IMR-90 (cell line): ENCODE measurements at regions not wholly inside any gene's neighbourhood (a gene's known extent, or its start where the extent isn't known, plus 50 kb on each side); places are given as distances from the start of the nearest gene placed in this dataset.
"Not testable (repeated sequence)": the region's sequence is repeated elsewhere in the genome, so short reads cannot be mapped to it uniquely, and the experiment has no call there.

Source experiments
- ATAC-seq: fragments of 200-7000 bp; cut with Tn5 transposase; 2 replicates; pipeline ENCODE4 v1.9.1; 2020; ENCODE audit warnings: low read depth, mild to moderate bottlenecking, moderate library complexity
- BruUV-seq: library from RNA; stranded (reverse); fragments of 400-500 nt; replicated peaks from 2 replicates; lab custom pipeline; 2021; lab: Mats Ljungman, UMichigan
- CTCF ChIA-PET: fragments of 300-600 bp; formaldehyde crosslinking; extraction: SDS; loops from one replicate; lab custom pipeline; 2021; ENCODE audit warnings: antibody characterized with exemption; lab: Yijun Ruan, JAX
- POLR2A ChIA-PET: fragments of 300-600 bp; sonication (Branson Sonifier 250); formaldehyde crosslinking; loops from one replicate; lab custom pipeline; 2022; ENCODE audit warnings: antibody characterized with exemption; ENCODE audit not compliant: unreplicated experiment; lab: Charles Lee
- DNase-seq: peaks from one replicate; pipeline ENCODE4 v3.0.0; 2013
- H2AFZ ChIP-seq: replicated peaks from 2 replicates; pipeline ENCODE3; 2013; ENCODE audit warnings: low read length, mild to moderate bottlenecking; ENCODE audit not compliant: poor library complexity
- H2AK5ac ChIP-seq: 2 replicates; pipeline ENCODE4 v1.6.1; 2013; ENCODE audit warnings: low read depth, low read length, inconsistent platforms
- H2AK9ac ChIP-seq: replicated peaks from 2 replicates; pipeline ENCODE3; 2013; ENCODE audit warnings: mild to moderate bottlenecking, low read depth, low read length, moderate library complexity; ENCODE audit not compliant: poor library complexity
- H2BK120ac ChIP-seq: 2 replicates; pipeline ENCODE4 v1.6.1; 2013; ENCODE audit warnings: low read depth, low read length, inconsistent platforms
- H2BK15ac ChIP-seq: 3 replicates; pipeline ENCODE4 v1.6.1; 2013; ENCODE audit warnings: low read depth, low read length, inconsistent platforms
- H2BK20ac ChIP-seq: 2 replicates; pipeline ENCODE4 v1.6.1; 2013; ENCODE audit warnings: low read depth, mild to moderate bottlenecking, inconsistent platforms, low read length, moderate library complexity
- H2BK5ac ChIP-seq: 2 replicates; pipeline ENCODE4 v1.6.1; 2013; ENCODE audit warnings: mild to moderate bottlenecking, low read depth, low read length, inconsistent platforms; ENCODE audit not compliant: poor library complexity, severe bottlenecking
- H3K14ac ChIP-seq: replicated peaks from 2 replicates; pipeline ENCODE4 v1.6.1; 2013; ENCODE audit warnings: low read depth, low read length, inconsistent platforms
- H3K18ac ChIP-seq: 2 replicates; pipeline ENCODE4 v1.6.1; 2013; ENCODE audit warnings: low read depth, low read length, control low read depth
- H3K23ac ChIP-seq: 2 replicates; pipeline ENCODE4 v1.6.1; 2013; ENCODE audit warnings: low read depth, low read length, inconsistent platforms
- H3K27ac ChIP-seq: 2 replicates; pipeline ENCODE4 v1.5.1; 2013; ENCODE audit warnings: mild to moderate bottlenecking, control low read depth, low read length; ENCODE audit not compliant: insufficient read depth
- H3K27me3 ChIP-seq: 2 replicates; pipeline ENCODE4 v1.6.1; 2013; ENCODE audit warnings: low read length; ENCODE audit not compliant: control insufficient read depth, insufficient read depth
- H3K36me3 ChIP-seq: 2 replicates; pipeline ENCODE4 v1.6.1; 2013; ENCODE audit warnings: low read length, mixed read lengths; ENCODE audit not compliant: control insufficient read depth, insufficient read depth
- H3K4ac ChIP-seq: 2 replicates; pipeline ENCODE4 v1.6.1; 2013; ENCODE audit warnings: low read depth, low read length, inconsistent platforms
- H3K4me1 ChIP-seq: 2 replicates; pipeline ENCODE4 v1.6.1; 2013; ENCODE audit warnings: low read length, mixed read lengths; ENCODE audit not compliant: control insufficient read depth, insufficient read depth
- H3K4me2 ChIP-seq: 2 replicates; pipeline ENCODE4 v1.6.1; 2013; ENCODE audit warnings: low read depth, mild to moderate bottlenecking, control low read depth, low read length, moderate library complexity
- H3K4me3 ChIP-seq: 2 replicates; pipeline ENCODE4 v1.5.1; 2013; ENCODE audit warnings: low read depth, mild to moderate bottlenecking, control low read depth, low read length, moderate library complexity; ENCODE audit not compliant: insufficient read depth
- H3K56ac ChIP-seq: 2 replicates; pipeline ENCODE4 v1.6.1; 2013; ENCODE audit warnings: low read length, inconsistent platforms; ENCODE audit not compliant: insufficient read depth; ENCODE audit errors: extremely low read depth
- H3K79me1 ChIP-seq, 2 experiments: 2 replicates each; pipeline ENCODE4 v1.6.1; 2013; ENCODE audit warnings: low read length in 2 of 2, inconsistent platforms in 1 of 2, low read depth in 1 of 2
- H3K9ac ChIP-seq: 2 replicates; pipeline ENCODE4 v1.6.1; 2013; ENCODE audit warnings: low read depth, low read length, control low read depth
- H3K9me1 ChIP-seq: 2 replicates; pipeline ENCODE4 v1.6.1; 2013; ENCODE audit warnings: low read length, inconsistent platforms; ENCODE audit not compliant: insufficient read depth
- H3K9me3 ChIP-seq: 2 replicates; pipeline ENCODE4 v1.6.1; 2013; ENCODE audit warnings: low read length; ENCODE audit not compliant: control insufficient read depth, insufficient read depth
- H4K20me1 ChIP-seq: 2 replicates; pipeline ENCODE4 v1.6.1; 2013; ENCODE audit warnings: low read length, inconsistent platforms; ENCODE audit not compliant: insufficient read depth
- H4K5ac ChIP-seq: 2 replicates; pipeline ENCODE4 v1.6.1; 2013; ENCODE audit warnings: mild to moderate bottlenecking, low read depth, low read length, control low read depth
- H4K8ac ChIP-seq, 2 experiments: 2 replicates each; pipeline ENCODE4 v1.6.1; 2013; ENCODE audit warnings: low read depth in 2 of 2, low read length in 2 of 2, control low read depth in 1 of 2, inconsistent platforms in 1 of 2
- H4K91ac ChIP-seq: 2 replicates; pipeline ENCODE4 v1.6.1; 2013; ENCODE audit warnings: low read depth, low read length, inconsistent platforms; ENCODE audit not compliant: insufficient read depth
- MAFK ChIP-seq: IDR thresholded peaks from 2 replicates; pipeline ENCODE4 v1.6.1; 2012; ENCODE audit warnings: low read depth, low read length, improper control_type of control experiment
- WGBS, 2 experiments: methylation state at CpG; one replicate each; pipeline versions ENCODE4 v1.1.5 to v1.1.7; 2013; ENCODE audit warnings: missing lambda C conversion rate in 2 of 2; ENCODE audit not compliant: insufficient read length in 1 of 2; ENCODE audit errors: extremely low coverage in 2 of 2; 5-methylcytosine and 5-hydroxymethylcytosine counted together
- dilution Hi-C: fragments of 300-500 bp; cut with HindIII; formaldehyde crosslinking; loops from one replicate; pipeline ENCODE4 v1.14.3; 2018; ENCODE audit warnings: low sequenced_read_pairs; ENCODE audit not compliant: unreplicated experiment
- in situ Hi-C: fragments of 300-500 bp; cut with MboI; formaldehyde crosslinking; loops from 3 replicates; pipeline ENCODE4 v1.14.3; 2019; ENCODE audit warnings: low sequenced_read_pairs, inconsistent platforms, mixed read lengths
- intact Hi-C: fragments of 100-400 bp; cut with micrococcal nuclease; formaldehyde crosslinking; loops from 2 replicates; pipeline ENCODE4 v1.10.0; 2022

DNA sequence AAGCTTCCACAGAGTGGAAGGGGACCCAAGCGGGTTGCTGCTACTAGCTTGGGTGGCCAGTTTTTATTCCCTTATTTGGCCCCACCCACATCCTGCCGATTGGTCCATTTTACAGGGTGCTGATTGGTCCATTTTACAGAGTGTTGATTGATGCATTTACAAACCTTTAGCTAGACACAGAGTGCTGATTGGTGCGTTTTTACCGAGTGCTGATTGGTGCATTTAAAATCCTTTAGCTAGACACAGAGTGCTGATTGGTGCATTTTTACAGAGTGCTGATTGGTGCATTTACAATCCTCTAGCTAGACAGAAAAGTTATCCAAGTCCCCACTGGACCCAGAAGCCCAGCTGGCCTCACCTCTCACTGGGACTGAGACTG, 187.0 kb upstream of the KCNMB2 start:
- H3K56ac ChIP-seq, dilution Hi-C loops, H2AK9ac ChIP-seq, DNase-seq, H4K5ac ChIP-seq, H2AK5ac ChIP-seq, H3K27me3 ChIP-seq, H3K4ac ChIP-seq, POLR2A ChIA-PET, BruUV-seq, H2BK15ac ChIP-seq, H3K9me3 ChIP-seq, H3K79me1 ChIP-seq, ATAC-seq, H3K4me2 ChIP-seq, H3K4me3 ChIP-seq, H3K9me1 ChIP-seq, H3K4me1 ChIP-seq, H4K8ac ChIP-seq, H4K20me1 ChIP-seq, H3K18ac ChIP-seq, intact Hi-C loops, H2AFZ ChIP-seq, H2BK5ac ChIP-seq, H3K9ac ChIP-seq, H2BK20ac ChIP-seq, H3K27ac ChIP-seq, H3K14ac ChIP-seq, H3K36me3 ChIP-seq, H3K23ac ChIP-seq: not testable (repeated sequence)
- Histone ChIP-seq H4K91ac (peak overlapping the region; percentile 33; the same call in 1 of the 2 replicates), H2BK120ac (peak overlapping the region; percentile 30; the same call in 1 of the 2 replicates)
- WGBS, 2 experiments: no CpG with 5 or more reads among the region's 4 CpGs
- in situ Hi-C loops: loop anchor here (25.0 kb wide), 1 partner anchor 1287 kb away; no protein-coding TSS in a partner anchor
- TF ChIP-seq MAFK: 0 out of 2 replicates have a peak, but pooled peaks have one; percentile 13
- CTCF ChIA-PET: interaction anchor here (1.3 kb wide), 1 partner anchor 421 kb away, joined by 4 read pairs; no protein-coding TSS in a partner anchor
